Peyer's patch (tissue), 4 donors: ENCODE measurements at regions not wholly inside any gene's neighbourhood (a gene's known extent, or its start where the extent isn't known, plus 50 kb on each side); places are given as distances from the start of the nearest gene placed in this dataset.

Source experiments
- DNase-seq, 3 donors: peaks; one replicate each; pipeline ENCODE4 v3.0.0-alpha.2; 2017 to 2019
- H3K27ac ChIP-seq, 4 donors: fragments of 200-600 bp; sonication (generic); one replicate each; pipeline ENCODE4 v1.5.1; 2016 to 2019
- H3K27me3 ChIP-seq, 2 donors: fragments of 200-600 bp; sonication (generic); one replicate each; pipeline ENCODE4 v1.5.1; 2019
- H3K36me3 ChIP-seq, 3 donors: fragments of 200-600 bp; sonication (generic); one replicate each; pipeline ENCODE4 v1.5.1; 2016 to 2019
- H3K4me1 ChIP-seq, 4 donors: fragments of 200-600 bp; sonication (generic); one replicate each; pipeline ENCODE4 v1.5.1; 2016 to 2019
- H3K4me3 ChIP-seq, 4 donors: fragments of 200-600 bp; sonication (generic); 1 replicate in 3 of 4; 2 replicates in 1 of 4; pipeline ENCODE4 v1.5.1; 2016 to 2019; ENCODE audit warnings: mild to moderate bottlenecking in 1 of 4
- H3K9me3 ChIP-seq, 4 donors: fragments of 200-600 bp; sonication (generic); one replicate each; pipeline ENCODE4 v1.5.1; 2016 to 2019; ENCODE audit warnings: mild to moderate bottlenecking in 1 of 4
- CTCF ChIP-seq, 6 experiments: fragments of 450-650 bp in 4 of 6; fragments of 200-600 bp in 2 of 6; sonication (generic) in 1 of 6; IDR thresholded peaks; one replicate each; pipeline ENCODE4 v1.5.1; 2017 to 2019; ENCODE audit warnings: antibody characterized with exemption in 6 of 6, mild to moderate bottlenecking in 3 of 6, moderate library complexity in 1 of 6
- POLR2A ChIP-seq, 2 donors: fragments of 450-650 bp; IDR thresholded peaks; one replicate each; pipeline ENCODE4 v1.5.1; 2017; ENCODE audit warnings: antibody characterized with exemption in 2 of 2, mild to moderate bottlenecking in 2 of 2, moderate library complexity in 2 of 2

GRCh38 chr21:33157303-33157702, 72.4 kb upstream of the IFNAR2 start:
- Histone ChIP-seq H3K27me3 (no peaks in the 10 kb centered on the region), H3K36me3 (no peaks in the 10 kb centered on the region)
- no peak for DNase-seq

GRCh38 chr21:33158654-33159053, 71.1 kb upstream of the IFNAR2 start:
- Histone ChIP-seq H3K4me3 (no peak overlapping the region), H3K4me1 (no peaks in the 10 kb centered on the region), H3K9me3 (peaks cover 0 to 6% (median 2%) of the 10 kb centered on the region in 4 donors), H3K36me3 (no peaks in the 10 kb centered on the region), H3K27ac (no peak overlapping the region), H3K27me3 (no peaks in the 10 kb centered on the region)
- no peak for TF ChIP-seq POLR2A (IDR thresholded peaks at IDR 0.05)
- TF ChIP-seq CTCF (IDR thresholded peaks at IDR 0.05): no peak
- DNase-seq: no peak

More at GRCh38 chr21:33157303-33157702, 72.4 kb upstream of the IFNAR2 start:
- H3K27ac ChIP-seq: no peak overlapping the region
- H3K9me3 ChIP-seq: peaks cover 0 to 6% (median 2%) of the 10 kb centered on the region in 4 donors
- no peak for TF ChIP-seq CTCF (IDR thresholded peaks at IDR 0.05)
- TF ChIP-seq POLR2A (IDR thresholded peaks at IDR 0.05): no peak
- no peaks in the 10 kb centered on the region for H3K4me1 ChIP-seq
- no peak overlapping the region for H3K4me3 ChIP-seq

- Histone ChIP-seq H3K27ac (no peak overlapping the region), H3K4me3 (no peak overlapping the region), H3K36me3 (no peaks in the 10 kb centered on the region), H3K4me1 (no peaks in the 10 kb centered on the region), H3K9me3 (peaks cover 0 to 6% (median 2%) of the 10 kb centered on the region in 4 donors), H3K27me3 (no peaks in the 10 kb centered on the region)
- no peak for DNase-seq
- TF ChIP-seq POLR2A (IDR thresholded peaks at IDR 0.05): no peak
- no peak for TF ChIP-seq CTCF (IDR thresholded peaks at IDR 0.05)
Measured at GRCh38 chr21:33162436-33162951, 67.2 kb upstream of the IFNAR2 start.

DNA sequence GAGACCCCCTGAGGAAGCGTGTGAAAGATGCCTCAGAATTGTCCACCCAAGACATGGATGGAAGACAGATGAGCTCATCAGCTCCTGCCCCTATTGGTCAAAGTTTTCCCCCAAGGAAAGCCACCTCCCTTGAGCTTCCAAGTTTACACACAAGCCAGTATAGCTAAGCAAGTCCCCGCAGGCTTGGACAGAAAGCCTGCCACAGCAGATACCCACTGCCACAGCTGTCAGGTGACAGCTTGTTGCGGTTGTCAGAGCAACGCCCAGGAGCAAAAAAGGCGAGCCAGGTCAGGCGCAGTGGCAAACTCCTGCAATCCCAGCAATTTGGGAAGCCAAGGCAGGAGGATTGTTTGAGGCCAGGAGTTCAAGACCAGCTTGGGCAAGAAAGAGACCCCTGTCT, 60.9 kb upstream of the IFNAR2 start:
- no peak overlapping the region for H3K4me3 ChIP-seq
- no peaks in the 10 kb centered on the region for H3K4me1 ChIP-seq
- H3K27me3 ChIP-seq: no peaks in the 10 kb centered on the region
- DNase-seq: no peak
- TF ChIP-seq POLR2A (IDR thresholded peaks at IDR 0.05): no peak
- TF ChIP-seq CTCF (IDR thresholded peaks at IDR 0.05): no peak
- H3K36me3 ChIP-seq: no peaks in the 10 kb centered on the region
- H3K9me3 ChIP-seq: no peaks in the 10 kb centered on the region
- no peak overlapping the region for H3K27ac ChIP-seq

DNA sequence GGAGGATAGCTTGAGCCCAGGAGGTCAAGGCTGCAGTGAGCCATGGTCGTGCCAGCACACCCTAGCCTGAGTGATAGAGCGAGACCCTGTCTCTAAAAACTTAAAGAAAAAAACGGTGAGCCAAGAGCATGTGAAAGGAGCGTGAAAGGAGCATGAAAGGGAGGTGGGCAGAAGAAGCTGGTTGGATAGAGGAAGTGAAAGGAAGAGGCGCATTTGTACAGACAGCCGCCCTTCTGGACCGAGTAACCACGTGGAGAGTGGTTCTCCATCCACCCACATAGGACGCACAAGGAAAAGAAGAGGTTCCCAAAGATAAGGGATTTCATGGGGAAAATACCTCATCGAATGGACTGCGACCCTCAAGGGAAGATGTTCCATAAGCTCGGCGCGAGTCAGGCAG, 60.4 kb upstream of the IFNAR2 start:
- Histone ChIP-seq H3K27me3 (no peaks in the 10 kb centered on the region), H3K27ac (no peak overlapping the region), H3K4me1 (no peaks in the 10 kb centered on the region), H3K36me3 (no peaks in the 10 kb centered on the region), H3K4me3 (no peak overlapping the region), H3K9me3 (no peaks in the 10 kb centered on the region)
- DNase-seq: no peak
- TF ChIP-seq CTCF (IDR thresholded peaks at IDR 0.05) (no peak), POLR2A (IDR thresholded peaks at IDR 0.05) (no peak)

DNA sequence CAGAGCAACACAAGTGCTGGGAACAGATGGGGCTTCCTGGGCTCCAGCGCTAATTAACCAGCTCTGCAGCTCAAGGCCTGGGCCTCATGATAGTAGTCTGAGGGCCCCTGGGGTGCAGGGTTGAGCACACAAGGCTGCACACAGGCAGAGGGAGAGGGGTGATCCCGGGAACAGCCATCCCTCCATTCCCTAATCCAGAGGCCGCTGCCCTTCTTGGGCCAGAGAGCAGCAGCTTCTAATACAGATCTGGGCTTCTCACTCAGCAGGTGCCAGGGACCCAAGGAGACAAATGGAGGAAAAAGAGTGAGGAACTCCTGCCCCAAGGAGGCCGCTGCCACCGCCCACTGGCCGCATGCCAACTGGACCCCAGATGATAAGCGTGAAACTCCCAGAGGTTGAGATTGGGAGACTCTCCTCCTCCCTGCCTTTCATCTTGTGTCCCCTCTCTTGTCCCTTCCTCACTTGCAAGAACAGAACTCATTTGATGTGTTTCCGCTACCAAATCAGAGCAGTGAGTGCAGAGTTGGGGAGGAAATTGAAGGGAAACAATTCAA, 58.0 kb upstream of the IFNAR2 start:
- Histone ChIP-seq H3K4me1 (no peaks in the 10 kb centered on the region), H3K27me3 (no peaks in the 10 kb centered on the region), H3K36me3 (no peaks in the 10 kb centered on the region), H3K9me3 (no peaks in the 10 kb centered on the region), H3K27ac (no peak overlapping the region), H3K4me3 (no peak overlapping the region)
- TF ChIP-seq CTCF (IDR thresholded peaks at IDR 0.05) (no peak), POLR2A (IDR thresholded peaks at IDR 0.05) (no peak)
- no peak for DNase-seq
